CD4-positive, alpha-beta T cell treated with Interleukin-21 for 1 hour (primary cell): ENCODE measurements at regions not wholly inside any gene's neighbourhood (a gene's known extent, or its start where the extent isn't known, plus 50 kb on each side); places are given as distances from the start of the nearest gene placed in this dataset.
"Not testable (repeated sequence)": the region's sequence is repeated elsewhere in the genome, so short reads cannot be mapped to it uniquely, and the experiment has no call there.

Source experiments
- DNase-seq: peaks from one replicate; pipeline ENCODE4 v3.0.0-alpha.2; 2020

DNA sequence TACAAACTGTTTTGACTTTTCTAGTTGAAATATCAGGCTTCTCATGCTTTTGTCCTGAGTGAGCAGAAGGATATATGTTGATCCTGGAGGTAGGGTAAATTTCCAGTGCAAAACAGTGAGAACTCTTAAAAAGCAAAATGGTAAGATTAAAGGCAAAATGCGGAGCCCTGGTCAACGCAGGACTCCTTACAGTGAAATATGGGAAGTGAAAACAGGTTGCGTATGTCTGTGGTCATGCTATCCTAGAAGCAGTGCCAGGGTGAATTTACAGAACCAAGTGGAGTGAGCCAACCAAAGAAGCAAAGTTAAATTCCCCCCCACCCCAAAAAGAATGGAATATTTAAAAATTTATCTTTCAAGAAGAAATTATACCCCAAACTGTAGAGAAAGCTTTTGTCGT lies 256.4 kb downstream of the NR2F2 start:
- DNase-seq: no peak

GRCh38 chr15:96589864-96590263 lies 259.4 kb downstream of the NR2F2 start:
- DNase-seq: no peak

DNA sequence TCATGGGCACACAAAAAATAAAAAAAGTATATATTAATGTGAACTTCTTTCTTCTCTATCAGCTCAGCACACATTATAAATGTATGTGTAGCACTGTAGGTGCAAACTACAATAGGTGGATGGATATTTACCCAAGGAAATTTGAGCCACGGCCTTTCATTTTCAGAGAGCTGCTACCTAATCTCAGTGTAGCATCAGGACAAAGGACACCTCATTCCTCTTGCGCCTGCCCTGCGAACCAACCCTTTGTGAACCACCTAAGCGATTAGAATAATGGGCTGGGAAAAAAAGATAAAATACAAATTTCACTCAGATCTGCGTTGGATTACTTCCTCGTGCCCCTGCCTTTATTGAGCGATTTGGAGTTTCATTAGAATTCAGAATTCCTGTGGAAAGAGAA lies 263.2 kb downstream of the NR2F2 start:
- DNase-seq: no peak

DNA sequence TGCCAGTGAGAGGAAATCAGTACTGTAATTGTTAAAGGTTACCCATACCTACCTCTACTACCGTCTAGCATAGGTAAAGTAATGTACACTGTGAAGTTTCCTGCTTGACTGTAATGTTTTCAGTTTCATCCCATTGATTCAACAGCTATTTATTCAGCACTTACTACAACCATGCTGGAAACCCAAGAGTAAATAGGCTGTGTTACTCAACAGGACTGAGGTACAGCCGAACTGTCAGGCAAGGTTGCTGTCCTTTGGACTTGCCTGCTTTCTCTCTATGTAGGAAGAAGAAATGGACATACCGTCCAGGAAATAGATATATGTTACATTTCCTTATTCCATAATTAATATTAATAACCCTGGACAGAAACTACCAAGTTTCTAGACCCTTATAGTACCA lies 265.5 kb downstream of the NR2F2 start:
- no peak for DNase-seq

GRCh38 chr15:96598514-96598913 lies 268.0 kb downstream of the NR2F2 start:
- DNase-seq: no peak

- no peak for DNase-seq
Measured at GRCh38 chr15:96599268-96599667, 268.8 kb downstream of the NR2F2 start.

DNA sequence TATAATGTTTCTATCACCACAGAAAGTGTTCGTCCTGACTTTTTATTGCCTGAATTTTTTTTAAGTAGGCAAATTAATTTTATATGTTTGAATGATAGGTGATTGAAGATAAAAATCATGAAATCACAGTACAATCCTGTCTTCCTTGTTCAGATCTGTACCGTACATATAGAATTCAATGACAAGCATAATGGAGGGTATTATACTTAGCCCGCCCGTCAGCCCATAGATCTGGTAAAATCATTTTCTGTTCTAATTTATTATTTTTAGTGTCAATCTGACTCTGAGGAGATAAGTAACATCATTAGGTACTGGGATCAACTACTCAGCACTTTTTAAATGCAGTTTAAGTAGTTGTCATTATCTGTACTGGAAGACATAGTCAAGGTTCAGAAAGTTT lies 269.9 kb downstream of the NR2F2 start:
- DNase-seq: no peak

DNA sequence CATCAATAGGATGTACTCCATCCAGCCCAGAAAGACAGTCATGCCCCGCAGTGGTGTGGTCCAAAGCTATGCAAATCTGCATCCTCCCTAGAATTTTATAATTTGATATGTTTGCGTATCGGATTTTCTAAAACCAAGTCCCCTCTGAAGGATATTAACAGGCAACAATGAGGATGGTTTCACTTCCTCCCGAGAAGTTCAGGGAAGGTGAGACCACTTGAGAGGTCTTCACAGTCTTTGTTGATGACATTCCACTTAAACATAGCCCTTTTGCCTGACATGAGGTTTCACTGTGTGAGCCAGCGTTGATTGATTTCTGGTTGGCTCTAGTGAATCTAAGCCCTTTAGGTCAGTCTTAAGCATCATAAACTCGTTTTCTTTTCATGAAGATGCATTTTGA lies 276.1 kb downstream of the NR2F2 start:
- no peak for DNase-seq

DNA sequence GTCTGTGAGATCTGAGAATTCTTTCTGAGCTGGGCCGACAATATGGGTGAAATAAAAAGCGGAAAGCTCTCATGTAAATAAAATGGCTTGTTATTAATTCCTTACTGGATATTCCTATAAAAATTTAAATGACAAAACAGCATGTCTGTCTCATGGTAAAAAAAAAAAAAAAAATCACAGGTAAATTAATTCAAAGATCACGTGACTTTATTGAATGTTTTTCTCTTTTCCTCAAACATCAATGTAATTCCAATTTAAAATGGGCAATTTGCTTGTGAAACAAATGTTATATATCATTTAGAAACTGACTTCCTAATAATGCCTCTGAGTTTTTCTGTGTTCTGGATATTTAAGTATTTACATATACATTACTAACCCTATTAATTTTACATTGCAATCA lies 280.3 kb downstream of the NR2F2 start:
- no peak for DNase-seq

DNA sequence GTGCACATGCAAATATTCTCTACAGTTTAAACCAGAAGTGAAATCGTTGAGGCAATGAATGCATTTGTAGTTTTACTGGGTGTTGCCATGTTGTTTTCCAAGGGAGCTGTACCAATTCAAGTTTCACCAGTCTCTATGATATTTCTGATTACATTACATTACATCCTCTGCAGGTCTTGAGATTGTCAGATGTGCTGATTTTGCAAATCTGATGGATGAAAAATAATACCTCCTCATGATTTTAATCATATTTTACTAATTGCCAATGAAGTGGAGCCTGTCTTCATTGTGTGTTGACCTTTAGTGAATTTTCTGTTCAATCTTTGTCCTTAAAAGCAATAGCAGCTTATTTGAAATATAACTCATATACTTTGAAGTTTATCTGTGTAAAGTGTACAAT lies 282.4 kb downstream of the NR2F2 start:
- no peak for DNase-seq

DNA sequence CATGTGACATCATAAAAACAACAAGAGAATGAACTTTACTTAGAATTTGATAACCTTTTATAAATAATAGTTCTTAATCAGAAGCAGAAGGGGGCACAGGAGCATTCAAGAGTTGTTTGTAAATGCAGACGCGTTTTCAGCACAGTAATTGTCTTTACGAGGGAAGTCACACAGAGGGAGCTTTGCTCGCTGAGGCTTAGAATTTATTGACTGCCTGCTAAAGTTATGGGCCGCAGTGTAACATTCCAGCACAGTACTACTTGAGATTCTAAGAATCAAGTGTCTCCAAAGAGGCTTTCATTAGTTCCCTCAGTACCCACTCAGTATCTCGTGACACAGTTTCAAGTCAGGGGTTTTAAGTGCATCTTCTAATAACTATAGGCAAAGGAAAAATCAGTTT lies 288.7 kb downstream of the NR2F2 start:
- DNase-seq: no peak

DNA sequence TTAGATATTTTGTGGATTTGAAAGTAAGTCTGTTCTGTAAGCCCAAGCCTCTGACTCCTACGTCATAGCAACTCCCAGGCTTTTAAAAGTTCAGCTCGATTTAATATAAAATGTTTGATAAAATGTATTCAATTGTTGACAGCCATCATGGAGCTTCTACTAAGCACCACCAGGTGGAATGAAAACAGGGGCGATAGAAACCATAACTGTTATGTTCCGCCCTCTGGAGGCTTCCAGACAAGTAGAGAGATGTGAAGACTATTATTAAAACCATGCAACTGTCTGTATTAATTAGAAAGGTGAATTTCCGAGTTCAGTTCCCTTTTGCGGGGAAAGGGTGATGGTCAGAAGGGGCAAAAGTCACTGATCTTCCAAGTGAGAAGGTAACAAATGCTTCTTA lies 292.2 kb downstream of the NR2F2 start:
- DNase-seq: no peak

GRCh38 chr15:96625256-96625655 lies 294.8 kb downstream of the NR2F2 start:
- no peak for DNase-seq

- DNase-seq: no peak
Measured at GRCh38 chr15:96627031-96627568, 296.6 kb downstream of the NR2F2 start.

GRCh38 chr15:96629511-96629910 lies 299.0 kb downstream of the NR2F2 start:
- no peak for DNase-seq

DNA sequence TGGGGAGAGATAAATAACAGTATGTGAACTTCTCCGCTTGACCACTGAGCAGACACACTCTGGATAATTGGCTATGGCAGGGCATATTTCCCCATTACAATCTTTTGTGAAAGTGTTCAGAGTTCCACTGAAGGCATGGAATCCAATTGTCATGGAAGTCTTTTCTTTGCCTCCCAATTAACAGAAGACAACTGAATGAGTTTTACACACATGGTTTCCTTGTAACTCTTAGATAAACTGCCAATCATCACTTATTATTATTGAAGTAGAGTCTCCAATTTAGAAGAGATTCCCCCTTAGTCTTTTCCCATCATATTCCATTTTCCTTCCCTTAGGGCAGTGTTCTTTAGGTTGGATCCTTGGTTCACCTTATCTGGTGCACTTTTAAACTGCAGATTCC lies 308.3 kb downstream of the NR2F2 start:
- DNase-seq: no peak

DNA sequence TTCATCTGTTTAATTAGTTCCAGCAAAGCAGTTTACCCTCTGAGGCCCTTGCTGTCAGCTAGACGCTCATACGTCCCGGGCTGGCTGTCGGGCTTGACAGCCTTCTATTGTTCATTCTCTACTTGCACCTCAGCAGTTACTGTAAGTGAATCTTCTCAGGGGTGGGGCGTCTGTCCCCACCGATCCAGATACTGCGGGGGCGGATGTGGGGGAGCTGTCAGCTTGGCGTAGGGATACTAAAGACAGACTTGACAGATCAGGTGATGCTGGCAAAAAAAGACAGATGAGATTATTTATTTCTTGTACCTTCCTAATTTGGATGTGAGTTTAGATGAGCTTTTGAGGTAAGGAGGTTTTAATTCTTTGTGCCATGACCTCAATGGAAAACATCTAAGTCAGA lies 315.3 kb downstream of the NR2F2 start:
- DNase-seq: no peak

GRCh38 chr15:96648866-96649265 lies 318.4 kb downstream of the NR2F2 start:
- DNase-seq: no peak

- DNase-seq: no peak
Measured at GRCh38 chr15:96657096-96657495, 326.6 kb downstream of the NR2F2 start.

GRCh38 chr15:96666979-96667378 lies 336.5 kb downstream of the NR2F2 start:
- DNase-seq: not testable (repeated sequence)

GRCh38 chr15:96670389-96670788 lies 339.9 kb downstream of the NR2F2 start:
- DNase-seq: no peak

- DNase-seq: no peak
Measured at GRCh38 chr15:96672629-96673028, 342.1 kb downstream of the NR2F2 start.

DNA sequence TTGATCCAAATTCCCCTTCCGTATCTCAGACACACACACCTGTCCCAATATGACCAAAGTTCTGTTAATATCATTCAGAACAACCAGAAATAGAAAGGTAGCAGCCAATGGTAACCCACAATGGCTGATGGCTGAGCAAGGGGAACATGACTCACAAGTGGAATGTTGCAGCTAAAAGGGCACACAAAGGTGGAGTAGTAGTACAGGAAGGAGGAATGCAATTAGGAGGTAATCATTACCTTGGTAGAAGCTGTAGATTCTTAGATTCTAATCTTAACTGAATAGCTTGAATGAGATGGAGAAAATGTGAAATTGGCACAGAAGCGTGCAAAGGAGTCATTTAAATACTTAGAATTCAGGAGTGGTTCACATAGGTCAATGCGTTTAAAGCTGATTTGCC lies 347.9 kb downstream of the NR2F2 start:
- DNase-seq: no peak

GRCh38 chr15:96687388-96688107 lies 357.0 kb downstream of the NR2F2 start:
- DNase-seq: no peak

GRCh38 chr15:96690733-96691132 lies 360.2 kb downstream of the NR2F2 start:
- DNase-seq: no peak
